GM19238 (cell line): ENCODE measurements at regions not wholly inside any gene's neighbourhood (a gene's known extent, or its start where the extent isn't known, plus 50 kb on each side); places are given as distances from the start of the nearest gene placed in this dataset.
"Not testable (repeated sequence)": the region's sequence is repeated elsewhere in the genome, so short reads cannot be mapped to it uniquely, and the experiment has no call there.

Source experiments
- DNase-seq: peaks from one replicate; pipeline ENCODE4 v3.0.0; 2011; ENCODE audit warnings: low spot score; ENCODE audit not compliant: insufficient read length

GRCh38 chr2:49342156-49342555, 187.8 kb upstream of the FSHR start:
- DNase-seq: no peak

- no peak for DNase-seq
Measured at GRCh38 chr2:49335546-49335945, 181.2 kb upstream of the FSHR start.

GRCh38 chr2:49332415-49332814, 178.1 kb upstream of the FSHR start:
- DNase-seq: no peak

- DNase-seq: no peak
Measured at GRCh38 chr2:49318531-49318930, 164.2 kb upstream of the FSHR start.

- no peak for DNase-seq
Measured at GRCh38 chr2:49309461-49309860, 155.1 kb upstream of the FSHR start.

GRCh38 chr2:49306925-49307324, 152.6 kb upstream of the FSHR start:
- no peak for DNase-seq

- not testable (repeated sequence) for DNase-seq
Measured at GRCh38 chr2:49298693-49299092, 144.4 kb upstream of the FSHR start.

- no peak for DNase-seq
Measured at GRCh38 chr2:49298230-49298629, 143.9 kb upstream of the FSHR start.

- DNase-seq: no peak
Measured at GRCh38 chr2:49296107-49296867, 142.0 kb upstream of the FSHR start.

GRCh38 chr2:49294225-49294624, 139.9 kb upstream of the FSHR start:
- no peak for DNase-seq

- no peak for DNase-seq
Measured at GRCh38 chr2:49291619-49292018, 137.3 kb upstream of the FSHR start.

- DNase-seq: no peak
Measured at GRCh38 chr2:49289711-49290110, 135.4 kb upstream of the FSHR start.

GRCh38 chr2:49288902-49289700, 134.8 kb upstream of the FSHR start:
- no peak for DNase-seq

- DNase-seq: no peak
Measured at GRCh38 chr2:49288113-49288705, 133.9 kb upstream of the FSHR start.

GRCh38 chr2:49286726-49287125, 132.4 kb upstream of the FSHR start:
- no peak for DNase-seq

GRCh38 chr2:49286045-49286444, 131.7 kb upstream of the FSHR start:
- no peak for DNase-seq

GRCh38 chr2:49278561-49278960, 124.2 kb upstream of the FSHR start:
- DNase-seq: no peak

GRCh38 chr2:49278141-49278540, 123.8 kb upstream of the FSHR start:
- DNase-seq: no peak

GRCh38 chr2:49271060-49271606, 116.8 kb upstream of the FSHR start:
- no peak for DNase-seq

GRCh38 chr2:49270091-49270490, 115.8 kb upstream of the FSHR start:
- DNase-seq: no peak

GRCh38 chr2:49265471-49265870, 111.2 kb upstream of the FSHR start:
- no peak for DNase-seq
